H1 (cell line): ENCODE measurements at regions not wholly inside any gene's neighbourhood (a gene's known extent, or its start where the extent isn't known, plus 50 kb on each side); places are given as distances from the start of the nearest gene placed in this dataset.

Source experiments
- CTCF ChIA-PET: fragments of 300-600 bp; sonication (Branson Sonifier 250); formaldehyde crosslinking; loops from one replicate; lab custom pipeline; 2021; ENCODE audit not compliant: partially characterized antibody; lab: Charles Lee
- POLR2A ChIA-PET: fragments of 300-600 bp; sonication (Branson Sonifier 250); formaldehyde crosslinking; loops from one replicate; lab custom pipeline; 2021; ENCODE audit warnings: inconsistent platforms; ENCODE audit not compliant: partially characterized antibody; lab: Charles Lee
- DNase-seq, 2 experiments: peaks; one replicate each; pipeline versions ENCODE4 v3.0.0 to v3.0.0-alpha.2; 2010 to 2022; ENCODE audit warnings: low spot score in 2 of 2, low read depth in 1 of 2, mixed read lengths in 1 of 2
- FAIRE-seq: peaks from 2 replicates; lab custom pipeline; 2011; peaks lifted over from hg19 to GRCh38; lab: Jason Lieb, UNC
- H2AFZ ChIP-seq: 2 replicates; pipeline ENCODE4 v1.8.1; 2012; ENCODE audit warnings: low read length, inconsistent platforms
- H2AK5ac ChIP-seq: 2 replicates; pipeline ENCODE4 v1.6.1; 2013; ENCODE audit warnings: low read depth, low read length
- H2BK120ac ChIP-seq: replicated peaks from 2 replicates; pipeline ENCODE3; 2013; ENCODE audit warnings: low read depth, low read length, inconsistent platforms
- H2BK12ac ChIP-seq: 2 replicates; pipeline ENCODE4 v1.6.1; 2013; ENCODE audit warnings: low read depth, low read length
- H2BK15ac ChIP-seq: 2 replicates; pipeline ENCODE4 v1.6.1; 2013; ENCODE audit warnings: low read length
- H2BK20ac ChIP-seq: 2 replicates; pipeline ENCODE4 v1.6.1; 2013; ENCODE audit warnings: low read length
- H2BK5ac ChIP-seq: 2 replicates; pipeline ENCODE4 v1.6.1; 2013; ENCODE audit warnings: low read depth, low read length
- H3K14ac ChIP-seq: 2 replicates; pipeline ENCODE4 v1.6.1; 2013; ENCODE audit warnings: inconsistent platforms; ENCODE audit not compliant: insufficient read length
- H3K18ac ChIP-seq: 2 replicates; pipeline ENCODE4 v1.6.1; 2013; ENCODE audit warnings: low read length; ENCODE audit errors: extremely low read depth
- H3K23ac ChIP-seq: 2 replicates; pipeline ENCODE4 v1.6.1; 2013; ENCODE audit warnings: inconsistent platforms; ENCODE audit not compliant: insufficient read length
- H3K23me2 ChIP-seq: 2 replicates; pipeline ENCODE4 v1.6.1; 2013; ENCODE audit warnings: low read depth, low read length
- H3K27ac ChIP-seq: 2 replicates; pipeline ENCODE4 v1.6.1; 2011; ENCODE audit warnings: low read depth, low read length, inconsistent platforms
- H3K27me3 ChIP-seq, 4 experiments: replicated peaks in 1 of 4; 1 replicate in 1 of 4; 2 replicates in 3 of 4; pipeline versions ENCODE4 v1.6.1 to v1.8.1; 2011 to 2013; ENCODE audit warnings: low read length in 3 of 4, mild to moderate bottlenecking in 3 of 4, inconsistent platforms in 2 of 4, mixed read lengths in 2 of 4, moderate library complexity in 1 of 4; ENCODE audit not compliant: control insufficient read depth in 3 of 4, insufficient read depth in 3 of 4; ENCODE audit errors: extremely low read depth in 1 of 4
- H3K36me3 ChIP-seq, 4 experiments: 2 replicates each; pipeline versions ENCODE4 v1.6.1 to v1.8.1; 2011 to 2013; ENCODE audit warnings: mild to moderate bottlenecking in 4 of 4, low read length in 3 of 4, moderate library complexity in 2 of 4, control low read depth in 1 of 4, inconsistent platforms in 1 of 4; ENCODE audit not compliant: insufficient read depth in 4 of 4, control insufficient read depth in 2 of 4
- H3K4ac ChIP-seq: replicated peaks from 2 replicates; pipeline ENCODE3; 2013; ENCODE audit warnings: low read length, low read depth, mixed read lengths, inconsistent platforms; ENCODE audit not compliant: insufficient read length
- H3K4me1 ChIP-seq, 4 experiments: replicated peaks in 1 of 4; 1 replicate in 1 of 4; 2 replicates in 3 of 4; pipeline versions ENCODE4 v1.6.1 to v1.8.1; 2011 to 2013; ENCODE audit warnings: low read length in 3 of 4, inconsistent platforms in 2 of 4, mixed read lengths in 1 of 4; ENCODE audit not compliant: insufficient read depth in 4 of 4, control insufficient read depth in 3 of 4
- H3K4me2 ChIP-seq, 2 experiments: 2 replicates each; pipeline versions ENCODE4 v1.6.1 to v1.8.1; 2011 to 2013; ENCODE audit warnings: low read depth in 2 of 2, low read length in 2 of 2, control low read depth in 1 of 2, inconsistent platforms in 1 of 2, mild to moderate bottlenecking in 1 of 2; ENCODE audit not compliant: insufficient read depth in 1 of 2
- H3K4me3 ChIP-seq, 4 experiments: fragments of 200-600, 300-600 bp in 1 of 4; sonication (generic), shearing (Covaris generic), sonication (Bioruptor Twin) in 1 of 4; 2 replicates each; pipeline versions ENCODE4 v1.5.1 to v1.8.1; 2011 to 2016; ENCODE audit warnings: low read length in 4 of 4, low read depth in 3 of 4, control low read depth in 2 of 4, inconsistent platforms in 2 of 4, mild to moderate bottlenecking in 2 of 4, mixed read lengths in 1 of 4, moderate library complexity in 1 of 4; ENCODE audit not compliant: insufficient read depth in 2 of 4; ENCODE audit errors: extremely low read depth in 1 of 4
- H3K56ac ChIP-seq: replicated peaks from 2 replicates; pipeline ENCODE3; 2013; ENCODE audit warnings: low read depth, mild to moderate bottlenecking, mixed read lengths, low read length, inconsistent platforms; ENCODE audit not compliant: insufficient read length
- H3K79me1 ChIP-seq: 2 replicates; pipeline ENCODE4 v1.6.1; 2013; ENCODE audit warnings: low read depth, low read length, control low read depth
- H3K79me2 ChIP-seq, 2 experiments: 2 replicates each; pipeline versions ENCODE4 v1.6.1 to v1.8.1; 2012 to 2013; ENCODE audit warnings: low read length in 2 of 2, mild to moderate bottlenecking in 2 of 2, inconsistent platforms in 1 of 2; ENCODE audit not compliant: insufficient read depth in 2 of 2, control insufficient read depth in 1 of 2
- H3K9ac ChIP-seq, 4 experiments: replicated peaks in 1 of 4; 1 replicate in 1 of 4; 2 replicates in 3 of 4; pipeline versions ENCODE4 v1.6.1 to v1.8.1; 2011 to 2013; ENCODE audit warnings: low read depth in 3 of 4, low read length in 3 of 4, control low read depth in 2 of 4, mild to moderate bottlenecking in 2 of 4, moderate library complexity in 2 of 4, inconsistent platforms in 1 of 4; ENCODE audit errors: extremely low read depth in 1 of 4
- H3K9me3 ChIP-seq, 2 experiments: 2 replicates each; pipeline versions ENCODE4 v1.6.1 to v1.8.1; 2012 to 2013; ENCODE audit warnings: mild to moderate bottlenecking in 2 of 2, moderate library complexity in 2 of 2, control low read depth in 1 of 2, inconsistent platforms in 1 of 2, low read depth in 1 of 2, low read length in 1 of 2, mixed read lengths in 1 of 2; ENCODE audit not compliant: insufficient read depth in 2 of 2
- H4K20me1 ChIP-seq, 2 experiments: replicated peaks in 1 of 2; 2 replicates each; pipeline versions ENCODE3 to v1.8.1; 2011 to 2013; ENCODE audit warnings: inconsistent platforms in 2 of 2, low read length in 2 of 2, mild to moderate bottlenecking in 1 of 2; ENCODE audit not compliant: insufficient read depth in 2 of 2, control insufficient read depth in 1 of 2
- H4K5ac ChIP-seq: 2 replicates; pipeline ENCODE4 v1.6.1; 2013; ENCODE audit warnings: low read length, low read depth, mixed read lengths, inconsistent platforms; ENCODE audit not compliant: insufficient read length
- H4K8ac ChIP-seq: 2 replicates; pipeline ENCODE4 v1.8.0; 2013; ENCODE audit warnings: mild to moderate bottlenecking, moderate library complexity, low read length, inconsistent platforms; ENCODE audit not compliant: insufficient read depth; ENCODE audit errors: extremely low read depth
- H4K91ac ChIP-seq: replicated peaks from 2 replicates; pipeline ENCODE3; 2013; ENCODE audit warnings: low read length, mixed read lengths, inconsistent platforms; ENCODE audit not compliant: insufficient read length
- ASH2L ChIP-seq: fragments of 200-600, 300-600 bp; sonication (generic); IDR thresholded peaks from one replicate; pipeline ENCODE4 v1.7.1; 2017; ENCODE audit warnings: low read length
- CHD1 ChIP-seq: IDR thresholded peaks from 2 replicates; pipeline ENCODE4 v1.6.1; 2012; ENCODE audit warnings: low read depth, low read length, improper control_type of control experiment
- CREB1 ChIP-seq: IDR thresholded peaks from 2 replicates; pipeline ENCODE4 v1.6.1; 2012; ENCODE audit warnings: inconsistent platforms
- RBBP5 ChIP-seq: IDR thresholded peaks from 2 replicates; pipeline ENCODE4 v1.7.1; 2012; ENCODE audit warnings: low read depth, mild to moderate bottlenecking, inconsistent platforms, low read length, moderate library complexity, borderline replicate concordance
- SP1 ChIP-seq: IDR thresholded peaks from 2 replicates; pipeline ENCODE4 v1.6.1; 2011; ENCODE audit warnings: low read depth, low read length
- TAF1 ChIP-seq: IDR thresholded peaks from 2 replicates; pipeline ENCODE4 v1.6.1; 2011; ENCODE audit warnings: mild to moderate bottlenecking, low read depth, low read length
- TCF12 ChIP-seq: IDR thresholded peaks from 2 replicates; pipeline ENCODE4 v1.6.1; 2011; ENCODE audit warnings: low read depth, mild to moderate bottlenecking, low read length
- WGBS, 2 experiments: shearing (Covaris generic) in 1 of 2; methylation state at CpG; one replicate each; pipeline versions ENCODE4 v1.1.6 to v1.1.7; 2013 to 2015; ENCODE audit warnings: low lambda C conversion rate in 2 of 2, mixed read lengths in 2 of 2, inconsistent platforms in 1 of 2, low coverage in 1 of 2, missing lambda C conversion rate in 1 of 2; ENCODE audit not compliant: insufficient replicate concordance in 2 of 2, insufficient coverage in 1 of 2, insufficient read length in 1 of 2; ENCODE audit errors: extremely low coverage in 1 of 2, missing lambda C conversion rate in 1 of 2; 5-methylcytosine and 5-hydroxymethylcytosine counted together

DNA sequence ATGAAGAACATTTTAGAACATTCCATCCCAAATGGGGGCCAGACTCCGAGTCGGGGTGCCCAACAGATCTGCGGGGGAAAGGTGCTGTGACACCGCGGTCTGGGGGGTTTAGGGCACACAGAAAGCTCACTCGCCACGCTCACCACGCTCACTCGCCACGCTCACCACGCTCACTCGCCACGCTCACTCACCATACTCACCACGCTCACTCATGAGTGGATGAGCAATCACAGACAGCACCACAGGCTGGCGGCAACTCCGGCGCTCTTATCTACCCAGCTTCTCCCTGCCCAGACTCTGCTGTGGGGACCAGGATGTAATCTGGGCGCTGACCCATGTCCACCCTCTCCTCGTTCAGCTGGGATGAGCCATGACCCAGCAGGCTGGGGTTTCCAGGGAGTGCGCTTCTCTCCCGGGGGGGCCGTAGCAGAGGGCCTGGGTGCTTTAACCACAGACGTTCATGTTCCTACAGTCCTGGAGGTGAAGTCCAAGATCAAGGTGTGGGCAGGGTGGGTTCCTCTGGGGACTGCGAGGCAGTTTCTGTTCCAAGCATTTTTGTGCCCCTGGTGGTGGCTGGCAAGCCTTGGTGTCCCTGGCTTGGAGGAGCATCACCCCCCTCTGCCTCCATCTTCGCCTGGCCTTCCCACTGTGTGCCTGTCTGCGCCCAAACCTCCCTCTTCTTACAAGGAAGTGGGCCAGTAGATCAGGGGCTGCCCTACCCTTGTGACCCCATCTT lies 141.2 kb downstream of the CTTN start:
- H2BK20ac ChIP-seq: no peak overlapping the region
- no peaks in the 10 kb centered on the region for H3K36me3 ChIP-seq
- H3K79me2 ChIP-seq: no peaks in the 10 kb centered on the region
- H4K5ac ChIP-seq: no peak overlapping the region
- H3K27me3 ChIP-seq: no peaks in the 10 kb centered on the region
- peaks cover 3 to 4% of the 10 kb centered on the region in 2 experiments for H4K20me1 ChIP-seq
- no peaks in the 10 kb centered on the region; a peak in 1 of 4 replicates for H3K9me3 ChIP-seq
- H3K4ac ChIP-seq: no peak overlapping the region
- no peak for FAIRE-seq
- no peak overlapping the region for H2BK120ac ChIP-seq
- H3K9ac ChIP-seq: no peak overlapping the region
- H4K8ac ChIP-seq: no peak overlapping the region
- H3K23me2 ChIP-seq: peaks cover 4% of the 10 kb centered on the region
- H2BK5ac ChIP-seq: no peak overlapping the region
- POLR2A ChIA-PET: interaction anchor here (0.8 kb wide), 1 partner anchor 9 kb away, joined by 3 read pairs; no protein-coding TSS in a partner anchor
- H2AK5ac ChIP-seq: no peak overlapping the region
- H3K4me1 ChIP-seq: peaks cover 0 to 7% (median 2%) of the 10 kb centered on the region in 4 experiments; a peak in 4 of 7 replicates
- no peak for DNase-seq
- H3K23ac ChIP-seq: no peak overlapping the region
- no peak overlapping the region for H3K18ac ChIP-seq
- CTCF ChIA-PET: no interaction called here
- H3K14ac ChIP-seq: no peak overlapping the region
- H2BK15ac ChIP-seq: no peak overlapping the region
- no peak overlapping the region for H3K4me2 ChIP-seq
- H4K91ac ChIP-seq: no peak overlapping the region
- no peak overlapping the region for H3K56ac ChIP-seq
- H2AFZ ChIP-seq: no peak overlapping the region
- no peaks in the 10 kb centered on the region for H3K79me1 ChIP-seq
- no peak overlapping the region for H3K4me3 ChIP-seq
- no peak overlapping the region for H3K27ac ChIP-seq
- WGBS, 2 experiments: 89% methylated on average over 20 of the region's 26 CpGs; no CpG with 5 or more reads in 1 of the 2 experiments
- no peak overlapping the region for H2BK12ac ChIP-seq
- no peak for TF ChIP-seq TCF12
- TF ChIP-seq SP1: no peak
- TF ChIP-seq CHD1: no peak
- no peak for TF ChIP-seq ASH2L
- TF ChIP-seq RBBP5: no peak
- no peak for TF ChIP-seq TAF1
- TF ChIP-seq CREB1: no peak
